Large intestine (tissue), 3 donors: ENCODE measurements at regions not wholly inside any gene's neighbourhood (a gene's known extent, or its start where the extent isn't known, plus 50 kb on each side); places are given as distances from the start of the nearest gene placed in this dataset.

Experiments
- DNase-seq, 2 donors: peaks; one replicate each; pipeline versions ENCODE4 v3.0.0 to v3.0.0-alpha.2; 2013
- H3K27ac ChIP-seq: one replicate; pipeline ENCODE4 v1.5.1; 2013; ENCODE audit warnings: low read length
- H3K27me3 ChIP-seq: 2 replicates; pipeline ENCODE4 v1.6.1; 2013; ENCODE audit warnings: low read length; ENCODE audit not compliant: control insufficient read depth, insufficient read depth
- H3K36me3 ChIP-seq: 2 replicates; pipeline ENCODE4 v1.6.1; 2013; ENCODE audit warnings: low read length; ENCODE audit not compliant: control insufficient read depth, insufficient read depth
- H3K4me1 ChIP-seq: one replicate; pipeline ENCODE4 v1.6.1; 2013; ENCODE audit warnings: low read length; ENCODE audit not compliant: control insufficient read depth, insufficient read depth
- H3K4me3 ChIP-seq: one replicate; pipeline ENCODE4 v1.5.1; 2013; ENCODE audit warnings: low read length
- H3K9me3 ChIP-seq: one replicate; pipeline ENCODE4 v1.6.1; 2013; ENCODE audit warnings: mild to moderate bottlenecking, low read depth, low read length, moderate library complexity; ENCODE audit not compliant: control insufficient read depth
- WGBS: methylation state at CpG from one replicate; pipeline ENCODE4 v1.1.5; 2013; ENCODE audit warnings: low lambda C conversion rate; ENCODE audit not compliant: insufficient coverage; 5-methylcytosine and 5-hydroxymethylcytosine counted together

DNA sequence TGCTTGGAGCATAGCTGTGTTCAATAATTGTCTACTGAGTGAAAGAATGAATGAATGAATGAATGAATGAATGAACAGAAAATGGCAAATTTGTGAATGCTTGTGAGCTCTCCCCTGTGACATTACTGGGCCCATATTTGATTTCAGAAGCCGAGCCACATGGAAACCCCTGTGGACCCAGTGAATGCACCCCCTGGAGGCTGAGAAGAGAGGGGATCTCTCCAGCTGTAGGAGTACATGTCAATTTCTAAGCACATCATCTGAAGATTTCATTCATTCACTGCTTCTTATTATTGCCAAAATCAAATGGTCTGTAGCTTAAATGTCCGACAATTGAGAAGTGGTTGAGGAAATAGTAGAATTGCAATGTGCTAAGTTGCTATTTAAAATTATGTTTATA, 58.3 kb upstream of the DOCK1 start:
- 80% methylated on average over 1 of the region's 2 CpGs for WGBS
- peaks cover 2% of the 10 kb centered on the region for H3K9me3 ChIP-seq
- H3K4me3 ChIP-seq: no peak overlapping the region
- H3K27ac ChIP-seq: no peak overlapping the region
- H3K27me3 ChIP-seq: no peaks in the 10 kb centered on the region
- H3K36me3 ChIP-seq: no peaks in the 10 kb centered on the region
- peaks cover 10% of the 10 kb centered on the region for H3K4me1 ChIP-seq
- DNase-seq: no peak

DNA sequence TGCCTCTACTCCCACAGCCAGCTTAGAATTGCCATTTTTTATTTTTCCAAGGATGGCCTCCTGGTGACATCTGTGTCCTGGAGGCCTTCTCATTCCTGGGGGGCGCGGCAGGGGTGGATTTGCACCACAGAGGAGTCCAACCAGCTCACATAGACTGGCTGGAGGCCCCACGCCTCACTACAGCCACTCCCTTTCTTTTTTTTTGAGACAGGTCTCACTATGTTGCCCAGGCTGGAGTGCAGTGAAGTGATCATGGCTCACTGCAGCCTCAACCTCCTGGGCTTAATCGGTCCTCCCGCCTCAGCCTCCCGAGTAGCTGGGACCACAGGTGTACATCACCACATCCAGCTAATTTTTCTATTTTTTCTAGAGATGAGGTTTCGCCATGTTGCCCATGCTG, 57.6 kb upstream of the DOCK1 start:
- no peak overlapping the region for H3K27ac ChIP-seq
- peaks cover 2% of the 10 kb centered on the region for H3K9me3 ChIP-seq
- no CpG with 5 or more reads among the region's 7 CpGs for WGBS
- peaks cover 10% of the 10 kb centered on the region for H3K4me1 ChIP-seq
- no peak overlapping the region for H3K4me3 ChIP-seq
- no peak for DNase-seq
- no peaks in the 10 kb centered on the region for H3K27me3 ChIP-seq
- no peaks in the 10 kb centered on the region for H3K36me3 ChIP-seq

DNA sequence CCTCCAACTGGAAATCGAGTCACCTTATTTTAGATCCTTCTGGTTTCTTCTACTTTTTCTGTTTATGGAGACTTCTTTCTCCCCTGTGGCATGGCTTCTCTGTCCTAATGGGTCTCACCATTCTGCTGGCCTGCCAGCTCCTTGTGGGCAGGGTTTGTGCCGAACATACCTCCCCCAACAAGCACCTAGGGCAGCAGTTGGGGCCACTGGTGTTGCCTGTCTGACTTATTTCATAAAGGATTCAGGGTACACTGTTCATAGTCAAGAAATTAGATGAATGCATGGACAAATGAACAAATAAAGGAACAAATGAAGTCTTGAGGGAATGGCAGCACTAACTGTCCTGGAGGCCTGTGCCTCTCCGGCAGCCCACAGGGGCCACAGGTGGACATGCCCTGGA, 55.6 kb upstream of the DOCK1 start:
- DNase-seq: no peak
- WGBS: 100% methylated on average over 1 of the region's 3 CpGs
- Histone ChIP-seq H3K27me3 (no peaks in the 10 kb centered on the region), H3K36me3 (no peaks in the 10 kb centered on the region), H3K9me3 (no peaks in the 10 kb centered on the region), H3K4me1 (no peaks in the 10 kb centered on the region), H3K27ac (no peak overlapping the region), H3K4me3 (no peak overlapping the region)

DNA sequence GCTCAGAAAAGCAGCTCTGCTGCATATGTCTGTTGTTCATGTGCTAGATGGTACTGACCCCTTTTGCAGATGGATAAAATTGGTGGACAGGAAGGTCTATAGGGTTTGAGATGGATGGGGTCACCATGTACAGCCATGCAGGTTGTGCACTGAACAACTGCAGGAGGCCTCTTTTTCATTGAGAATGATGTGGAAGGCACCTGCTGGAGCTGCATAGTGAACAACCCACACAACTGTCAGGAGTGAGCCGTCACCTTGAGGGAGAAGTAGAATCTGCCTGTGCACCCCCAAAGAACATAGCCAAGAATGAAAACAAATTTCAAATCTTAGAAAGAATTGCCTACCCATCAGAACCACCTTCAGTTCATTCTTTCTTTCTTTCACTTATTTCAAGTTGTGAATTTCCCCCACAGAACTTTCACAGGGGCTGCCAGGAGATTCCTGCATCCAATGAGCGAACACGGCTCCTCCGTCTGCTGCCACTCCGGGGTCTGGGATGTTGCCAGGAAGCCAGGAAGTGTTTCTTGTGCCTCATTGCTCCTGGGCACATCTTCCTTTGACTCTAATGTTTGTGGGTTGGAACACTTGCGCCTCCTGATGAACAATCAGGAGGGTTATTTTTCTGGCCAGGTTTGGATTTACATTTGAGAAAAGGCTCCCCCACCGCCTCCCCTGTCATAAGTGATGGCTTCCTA, 53.7 kb upstream of the DOCK1 start:
- H3K4me1 ChIP-seq: no peaks in the 10 kb centered on the region
- no peak overlapping the region for H3K4me3 ChIP-seq
- no peaks in the 10 kb centered on the region for H3K9me3 ChIP-seq
- H3K27ac ChIP-seq: no peak overlapping the region
- no CpG with 5 or more reads among the region's 7 CpGs for WGBS
- H3K36me3 ChIP-seq: no peaks in the 10 kb centered on the region
- no peaks in the 10 kb centered on the region for H3K27me3 ChIP-seq
- no peak for DNase-seq

- DNase-seq: no peak
- H3K9me3 ChIP-seq: peaks cover 3% of the 10 kb centered on the region
- no peaks in the 10 kb centered on the region for H3K4me1 ChIP-seq
- H3K27me3 ChIP-seq: no peaks in the 10 kb centered on the region
- H3K36me3 ChIP-seq: no peaks in the 10 kb centered on the region
- WGBS: 80% methylated on average over 2 of the region's 10 CpGs
- no peak overlapping the region for H3K27ac ChIP-seq
- H3K4me3 ChIP-seq: no peak overlapping the region
These were observed 50.3 kb upstream of the DOCK1 start for GRCh38 chr10:126854726-126855495.
